ENCODE measurements at regions not wholly inside any gene's neighbourhood (a gene's known extent, or its start where the extent isn't known, plus 50 kb on each side); places are given as distances from the start of the nearest gene placed in this dataset.

DNA sequence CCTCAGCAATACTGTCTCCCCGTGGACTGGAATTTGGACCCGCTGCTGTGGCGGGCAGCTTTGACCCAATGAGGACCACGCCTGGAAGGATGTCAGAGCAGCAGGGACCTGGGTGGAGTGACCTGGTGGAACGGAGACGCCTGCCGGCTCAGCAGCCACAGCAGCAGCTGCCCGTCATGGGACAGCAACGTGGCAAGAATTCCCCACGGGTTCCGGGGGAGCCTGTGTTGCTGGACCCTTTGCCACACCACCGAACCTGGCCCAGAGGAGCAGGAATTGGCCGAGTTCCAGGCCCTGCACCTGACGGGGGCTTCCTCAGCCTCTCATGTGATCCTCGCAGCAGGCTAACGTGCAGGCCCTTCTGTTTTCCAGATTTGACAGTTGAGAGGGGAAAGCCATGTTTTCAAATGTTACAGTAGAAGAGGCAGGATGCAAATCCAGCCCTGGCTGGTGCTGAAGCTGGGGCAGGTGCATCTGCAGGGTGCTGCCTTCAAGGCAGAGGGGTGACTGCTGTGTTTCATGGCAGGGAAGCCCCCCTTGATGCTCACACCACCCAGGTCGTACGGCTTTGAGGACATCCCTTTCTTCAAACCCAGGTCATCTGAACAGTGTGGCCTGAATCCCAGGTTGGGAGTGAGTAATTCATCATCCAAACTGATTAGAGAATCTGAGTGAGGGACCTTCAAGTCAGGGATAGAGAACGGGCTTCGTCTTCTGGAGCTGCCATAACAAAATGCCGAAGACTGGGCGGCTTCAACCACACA lies 93.4 kb downstream of the THBS2 start (continued):
- TF ChIP-seq, protein P1, sequence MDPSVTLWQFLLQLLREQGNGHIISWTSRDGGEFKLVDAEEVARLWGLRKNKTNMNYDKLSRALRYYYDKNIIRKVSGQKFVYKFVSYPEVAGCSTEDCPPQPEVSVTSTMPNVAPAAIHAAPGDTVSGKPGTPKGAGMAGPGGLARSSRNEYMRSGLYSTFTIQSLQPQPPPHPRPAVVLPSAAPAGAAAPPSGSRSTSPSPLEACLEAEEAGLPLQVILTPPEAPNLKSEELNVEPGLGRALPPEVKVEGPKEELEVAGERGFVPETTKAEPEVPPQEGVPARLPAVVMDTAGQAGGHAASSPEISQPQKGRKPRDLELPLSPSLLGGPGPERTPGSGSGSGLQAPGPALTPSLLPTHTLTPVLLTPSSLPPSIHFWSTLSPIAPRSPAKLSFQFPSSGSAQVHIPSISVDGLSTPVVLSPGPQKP (IDR thresholded peaks at IDR 0.05; ENCODE audit: low read depth, low read length): no peak
- TF ChIP-seq JUN (IDR thresholded peaks at IDR 0.05) (no peak), CBX2 (IDR thresholded peaks at IDR 0.05; ENCODE audit: borderline replicate concordance, low read depth) (no peak)
- TF ChIP-seq, protein P2, sequence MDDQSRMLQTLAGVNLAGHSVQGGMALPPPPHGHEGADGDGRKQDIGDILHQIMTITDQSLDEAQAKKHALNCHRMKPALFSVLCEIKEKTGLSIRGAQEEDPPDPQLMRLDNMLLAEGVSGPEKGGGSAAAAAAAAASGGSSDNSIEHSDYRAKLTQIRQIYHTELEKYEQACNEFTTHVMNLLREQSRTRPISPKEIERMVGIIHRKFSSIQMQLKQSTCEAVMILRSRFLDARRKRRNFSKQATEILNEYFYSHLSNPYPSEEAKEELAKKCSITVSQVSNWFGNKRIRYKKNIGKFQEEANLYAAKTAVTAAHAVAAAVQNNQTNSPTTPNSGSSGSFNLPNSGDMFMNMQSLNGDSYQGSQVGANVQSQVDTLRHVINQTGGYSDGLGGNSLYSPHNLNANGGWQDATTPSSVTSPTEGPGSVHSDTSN (IDR thresholded peaks at IDR 0.05): no peak

DNA sequence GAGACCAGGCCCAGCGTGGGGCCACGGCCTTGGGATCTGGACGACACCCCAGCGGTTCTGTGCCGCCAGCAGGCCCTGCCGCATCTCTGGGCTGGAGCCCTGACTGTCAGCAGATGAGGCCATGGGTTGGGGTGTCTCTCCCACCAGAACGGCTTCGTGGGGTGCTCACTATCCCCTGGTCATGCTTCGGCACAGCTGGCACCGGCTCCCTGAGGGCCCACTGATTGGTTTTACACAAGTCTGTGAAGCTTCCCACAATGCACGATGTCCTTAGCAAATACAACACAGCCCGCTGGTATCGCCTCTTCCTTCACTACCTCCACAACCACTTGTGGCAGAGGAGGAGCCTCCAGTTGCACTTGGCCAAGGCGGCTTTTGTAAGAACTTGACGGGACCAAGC lies 94.3 kb downstream of the THBS2 start:
- ChIA-PET CTCF (no interaction called here), POLR2A (no interaction called here)
- DNase-seq (ENCODE audit: low read depth in 1 of 2, low spot score in 1 of 2): no peak
- no peak for ATAC-seq
- no peaks in the 10 kb centered on the region for H3K9me3 ChIP-seq
- no peak overlapping the region for H3K27ac ChIP-seq
- WGBS (ENCODE audit: missing lambda C conversion rate): 85% methylated on average over 12 of the region's 15 CpGs
- H3K4me1 ChIP-seq: peaks cover 14% of the 10 kb centered on the region
- no peak overlapping the region for H3K4me3 ChIP-seq
- FAIRE-seq: no peak
- TF ChIP-seq, protein P3, sequence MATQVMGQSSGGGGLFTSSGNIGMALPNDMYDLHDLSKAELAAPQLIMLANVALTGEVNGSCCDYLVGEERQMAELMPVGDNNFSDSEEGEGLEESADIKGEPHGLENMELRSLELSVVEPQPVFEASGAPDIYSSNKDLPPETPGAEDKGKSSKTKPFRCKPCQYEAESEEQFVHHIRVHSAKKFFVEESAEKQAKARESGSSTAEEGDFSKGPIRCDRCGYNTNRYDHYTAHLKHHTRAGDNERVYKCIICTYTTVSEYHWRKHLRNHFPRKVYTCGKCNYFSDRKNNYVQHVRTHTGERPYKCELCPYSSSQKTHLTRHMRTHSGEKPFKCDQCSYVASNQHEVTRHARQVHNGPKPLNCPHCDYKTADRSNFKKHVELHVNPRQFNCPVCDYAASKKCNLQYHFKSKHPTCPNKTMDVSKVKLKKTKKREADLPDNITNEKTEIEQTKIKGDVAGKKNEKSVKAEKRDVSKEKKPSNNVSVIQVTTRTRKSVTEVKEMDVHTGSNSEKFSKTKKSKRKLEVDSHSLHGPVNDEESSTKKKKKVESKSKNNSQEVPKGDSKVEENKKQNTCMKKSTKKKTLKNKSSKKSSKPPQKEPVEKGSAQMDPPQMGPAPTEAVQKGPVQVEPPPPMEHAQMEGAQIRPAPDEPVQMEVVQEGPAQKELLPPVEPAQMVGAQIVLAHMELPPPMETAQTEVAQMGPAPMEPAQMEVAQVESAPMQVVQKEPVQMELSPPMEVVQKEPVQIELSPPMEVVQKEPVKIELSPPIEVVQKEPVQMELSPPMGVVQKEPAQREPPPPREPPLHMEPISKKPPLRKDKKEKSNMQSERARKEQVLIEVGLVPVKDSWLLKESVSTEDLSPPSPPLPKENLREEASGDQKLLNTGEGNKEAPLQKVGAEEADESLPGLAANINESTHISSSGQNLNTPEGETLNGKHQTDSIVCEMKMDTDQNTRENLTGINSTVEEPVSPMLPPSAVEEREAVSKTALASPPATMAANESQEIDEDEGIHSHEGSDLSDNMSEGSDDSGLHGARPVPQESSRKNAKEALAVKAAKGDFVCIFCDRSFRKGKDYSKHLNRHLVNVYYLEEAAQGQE (IDR thresholded peaks at IDR 0.05): no peak
- TF ChIP-seq ZC3H11A (IDR thresholded peaks at IDR 0.05): no peak
- TF ChIP-seq TFCP2L1 (CRISPR knock-in tag; IDR thresholded peaks at IDR 0.05): no peak
- TF ChIP-seq EHF (CRISPR knock-in tag; IDR thresholded peaks at IDR 0.05): no peak
- TF ChIP-seq, protein P4, sequence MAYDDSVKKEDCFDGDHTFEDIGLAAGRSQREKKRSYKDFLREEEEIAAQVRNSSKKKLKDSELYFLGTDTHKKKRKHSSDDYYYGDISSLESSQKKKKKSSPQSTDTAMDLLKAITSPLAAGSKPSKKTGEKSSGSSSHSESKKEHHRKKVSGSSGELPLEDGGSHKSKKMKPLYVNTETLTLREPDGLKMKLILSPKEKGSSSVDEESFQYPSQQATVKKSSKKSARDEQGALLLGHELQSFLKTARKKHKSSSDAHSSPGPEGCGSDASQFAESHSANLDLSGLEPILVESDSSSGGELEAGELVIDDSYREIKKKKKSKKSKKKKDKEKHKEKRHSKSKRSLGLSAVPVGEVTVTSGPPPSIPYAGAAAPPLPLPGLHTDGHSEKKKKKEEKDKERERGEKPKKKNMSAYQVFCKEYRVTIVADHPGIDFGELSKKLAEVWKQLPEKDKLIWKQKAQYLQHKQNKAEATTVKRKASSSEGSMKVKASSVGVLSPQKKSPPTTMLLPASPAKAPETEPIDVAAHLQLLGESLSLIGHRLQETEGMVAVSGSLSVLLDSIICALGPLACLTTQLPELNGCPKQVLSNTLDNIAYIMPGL (CRISPR knock-in tag; IDR thresholded peaks at IDR 0.05; ENCODE audit: borderline replicate concordance): no peak
- no peak for TF ChIP-seq MAZ (IDR thresholded peaks at IDR 0.05; ENCODE audit: borderline replicate concordance, low read depth, low read length)
- TF ChIP-seq, protein P5, sequence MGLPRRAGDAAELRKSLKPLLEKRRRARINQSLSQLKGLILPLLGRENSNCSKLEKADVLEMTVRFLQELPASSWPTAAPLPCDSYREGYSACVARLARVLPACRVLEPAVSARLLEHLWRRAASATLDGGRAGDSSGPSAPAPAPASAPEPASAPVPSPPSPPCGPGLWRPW (IDR thresholded peaks at IDR 0.05): no peak
- TF ChIP-seq CBX8 (IDR thresholded peaks at IDR 0.05): no peak
- TF ChIP-seq SMC3 (IDR thresholded peaks at IDR 0.05): no peak
- TF ChIP-seq, protein P6, sequence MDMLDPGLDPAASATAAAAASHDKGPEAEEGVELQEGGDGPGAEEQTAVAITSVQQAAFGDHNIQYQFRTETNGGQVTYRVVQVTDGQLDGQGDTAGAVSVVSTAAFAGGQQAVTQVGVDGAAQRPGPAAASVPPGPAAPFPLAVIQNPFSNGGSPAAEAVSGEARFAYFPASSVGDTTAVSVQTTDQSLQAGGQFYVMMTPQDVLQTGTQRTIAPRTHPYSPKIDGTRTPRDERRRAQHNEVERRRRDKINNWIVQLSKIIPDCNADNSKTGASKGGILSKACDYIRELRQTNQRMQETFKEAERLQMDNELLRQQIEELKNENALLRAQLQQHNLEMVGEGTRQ (IDR thresholded peaks at IDR 0.05): no peak
- TF ChIP-seq ZSCAN20 (CRISPR knock-in tag; IDR thresholded peaks at IDR 0.05): no peak
- TF ChIP-seq NFE2L2 (conservative IDR thresholded peaks at IDR 0.05; ENCODE audit: low read length): no peak
- TF ChIP-seq, protein P1 (IDR thresholded peaks at IDR 0.05; ENCODE audit: low read depth, low read length): no peak
- TF ChIP-seq MYC (IDR thresholded peaks at IDR 0.05; ENCODE audit: borderline replicate concordance, low read length): no peak
- TF ChIP-seq CHD4 (IDR thresholded peaks at IDR 0.05; ENCODE audit: borderline replicate concordance): no peak
- TF ChIP-seq ZFP36 (IDR thresholded peaks at IDR 0.05; ENCODE audit: borderline replicate concordance, partially characterized antibody): no peak
- TF ChIP-seq, protein P7, sequence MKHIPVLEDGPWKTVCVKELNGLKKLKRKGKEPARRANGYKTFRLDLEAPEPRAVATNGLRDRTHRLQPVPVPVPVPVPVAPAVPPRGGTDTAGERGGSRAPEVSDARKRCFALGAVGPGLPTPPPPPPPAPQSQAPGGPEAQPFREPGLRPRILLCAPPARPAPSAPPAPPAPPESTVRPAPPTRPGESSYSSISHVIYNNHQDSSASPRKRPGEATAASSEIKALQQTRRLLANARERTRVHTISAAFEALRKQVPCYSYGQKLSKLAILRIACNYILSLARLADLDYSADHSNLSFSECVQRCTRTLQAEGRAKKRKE (CRISPR knock-in tag; IDR thresholded peaks at IDR 0.05; ENCODE audit: low read depth): no peak
- no peak for TF ChIP-seq RNF2 (IDR thresholded peaks at IDR 0.05; ENCODE audit: borderline replicate concordance, low read depth)
- no peak for TF ChIP-seq CBX2 (IDR thresholded peaks at IDR 0.05; ENCODE audit: borderline replicate concordance, low read depth)
- TF ChIP-seq MAFK (IDR thresholded peaks at IDR 0.05; ENCODE audit: partially characterized antibody): no peak
- no peak overlapping the region for H3K4me2 ChIP-seq

Data from A549 (cell line).